ENCODE measurements at regions not wholly inside any gene's neighbourhood (a gene's known extent, or its start where the extent isn't known, plus 50 kb on each side); places are given as distances from the start of the nearest gene placed in this dataset.
"Not testable (repeated sequence)": the region's sequence is repeated elsewhere in the genome, so short reads cannot be mapped to it uniquely, and the experiment has no call there.

DNA sequence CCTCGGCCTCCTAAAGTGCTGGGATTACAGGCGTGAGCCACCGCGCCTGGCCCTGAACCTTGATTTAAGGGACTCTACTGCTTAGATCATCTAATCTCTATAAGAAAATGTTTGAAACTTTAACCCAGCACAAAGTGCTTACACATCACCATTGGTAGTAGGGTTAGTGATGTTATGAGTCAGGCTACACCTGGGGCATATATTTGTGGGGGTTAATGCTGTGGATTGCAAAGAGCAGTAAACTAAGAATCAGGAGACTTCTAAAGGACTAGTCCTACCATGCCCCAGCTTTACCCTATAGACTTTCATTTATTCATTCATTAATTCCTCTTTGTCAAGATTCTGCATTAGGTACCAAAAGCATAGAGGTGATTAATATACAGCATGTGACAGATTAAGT, 880.5 kb downstream of the TTLL7 start:
- no peak for DNase-seq

DNA sequence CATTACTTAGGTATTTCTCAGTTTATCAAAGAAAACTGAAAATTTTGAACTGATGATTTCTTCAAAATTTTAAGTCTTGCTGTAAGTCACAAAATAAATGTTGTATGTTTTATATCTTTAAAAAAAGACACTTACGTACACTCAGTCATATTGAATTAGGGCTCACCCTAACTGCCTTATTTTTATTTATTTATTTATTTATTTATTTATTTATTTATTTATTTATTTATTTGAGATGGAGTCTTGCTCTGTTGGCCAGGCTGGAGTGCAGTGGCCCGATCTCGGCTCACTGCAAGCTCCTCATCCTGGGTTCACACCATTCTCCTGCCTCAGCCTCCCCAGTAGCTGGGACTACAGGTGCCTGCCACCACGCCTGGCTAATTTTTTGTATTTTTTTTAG, 881.9 kb downstream of the TTLL7 start:
- DNase-seq = not testable (repeated sequence)

DNA sequence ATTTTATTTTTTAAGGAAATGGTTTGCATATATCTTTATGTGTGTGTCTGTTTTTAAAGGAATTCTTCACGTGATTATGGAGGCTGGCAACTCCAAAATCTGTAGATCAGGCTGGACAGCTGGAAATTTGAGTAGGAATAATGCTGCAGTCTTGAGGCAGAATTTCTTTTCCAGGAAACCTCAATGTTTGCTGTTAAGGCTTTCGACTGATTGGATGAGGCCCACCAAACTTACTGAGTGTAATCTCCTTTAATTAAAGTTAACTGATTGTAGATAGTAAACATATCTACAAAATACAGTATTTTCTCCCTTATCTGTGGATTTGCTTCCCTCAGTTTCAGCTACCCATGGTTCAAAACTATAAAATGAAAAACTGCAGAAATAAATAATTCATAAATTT, 883.1 kb downstream of the TTLL7 start:
- DNase-seq = no peak

DNA sequence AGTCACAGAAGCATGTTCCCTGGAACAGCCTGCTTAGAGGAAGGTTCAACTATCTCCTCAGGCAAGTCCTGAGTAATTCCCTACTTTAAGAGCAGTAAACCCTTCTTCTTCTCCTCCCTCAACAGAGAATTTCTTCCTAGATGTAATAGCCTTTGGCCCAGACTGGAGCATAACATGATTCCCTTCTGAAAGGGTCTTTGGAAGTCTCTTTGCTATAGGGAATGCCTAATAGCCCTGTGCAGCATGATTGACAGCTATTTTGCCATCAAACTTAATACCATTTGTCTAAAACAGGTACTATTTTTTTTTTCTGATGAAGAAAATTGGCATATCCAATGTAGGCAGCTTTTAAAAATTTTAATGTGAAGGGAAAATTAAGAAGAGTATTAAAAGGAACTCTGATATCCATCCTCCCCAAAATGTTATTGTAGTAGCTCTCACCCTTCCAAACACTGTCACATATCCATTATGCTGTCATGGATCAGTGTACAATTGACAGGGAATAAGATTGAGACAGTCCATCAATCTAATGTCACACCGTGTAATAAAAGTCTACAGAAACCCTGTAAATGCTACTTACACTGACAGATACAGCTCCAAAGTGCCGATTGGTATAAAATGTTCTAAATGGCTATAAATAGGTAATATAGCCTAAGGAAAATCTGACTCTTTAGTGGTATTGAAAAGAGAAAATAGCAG, 884.6 kb downstream of the TTLL7 start:
- no peak for DNase-seq

DNA sequence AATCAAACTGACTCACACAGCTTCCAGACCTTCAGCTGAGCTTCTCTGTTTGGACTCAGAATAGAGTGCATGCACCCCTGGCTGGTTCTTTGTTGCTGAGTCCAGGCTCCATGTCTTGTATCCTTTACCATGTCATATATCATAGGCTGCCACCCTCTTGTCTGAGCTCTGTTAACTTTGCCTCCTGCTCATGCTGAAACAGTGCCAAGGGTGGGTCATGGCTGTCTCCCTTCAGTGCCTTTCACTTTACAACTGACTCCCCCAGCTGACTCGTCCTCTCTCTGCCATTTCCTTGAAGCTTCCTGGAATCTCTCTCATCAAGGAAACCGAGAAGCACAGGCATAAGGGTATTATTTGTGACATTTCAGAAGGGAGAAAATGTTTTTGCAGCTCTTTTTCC, 885.3 kb downstream of the TTLL7 start:
- DNase-seq = no peak

DNA sequence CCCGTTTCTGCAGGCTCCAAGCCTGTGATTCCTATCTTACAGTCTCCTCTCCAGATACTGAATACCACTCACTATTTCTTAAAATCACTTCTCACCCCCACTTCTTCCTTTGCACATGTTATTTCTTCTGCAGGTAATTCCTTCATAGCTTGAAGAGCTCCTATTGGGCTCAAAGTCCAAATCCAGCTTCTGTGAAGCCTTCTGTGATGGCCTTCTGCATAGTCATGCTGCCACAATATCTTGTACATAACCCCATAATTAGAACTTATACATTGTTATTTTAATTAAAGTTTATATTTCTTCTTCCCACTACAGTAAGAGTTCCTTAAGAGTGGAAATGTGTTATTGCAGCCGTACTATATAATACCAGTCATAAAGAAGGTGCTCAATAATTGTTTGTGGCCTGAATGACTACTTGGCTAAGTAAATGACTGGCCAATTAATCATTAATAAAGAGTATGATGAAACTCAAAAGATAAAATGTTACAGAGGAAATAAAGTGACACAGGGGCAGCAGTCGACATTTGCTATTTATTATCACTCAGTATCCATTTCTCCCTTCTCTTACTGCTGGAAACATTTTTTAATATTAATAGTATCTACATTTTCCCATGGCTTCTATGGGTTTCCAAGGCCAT, 886.6 kb downstream of the TTLL7 start:
- DNase-seq = no peak

DNA sequence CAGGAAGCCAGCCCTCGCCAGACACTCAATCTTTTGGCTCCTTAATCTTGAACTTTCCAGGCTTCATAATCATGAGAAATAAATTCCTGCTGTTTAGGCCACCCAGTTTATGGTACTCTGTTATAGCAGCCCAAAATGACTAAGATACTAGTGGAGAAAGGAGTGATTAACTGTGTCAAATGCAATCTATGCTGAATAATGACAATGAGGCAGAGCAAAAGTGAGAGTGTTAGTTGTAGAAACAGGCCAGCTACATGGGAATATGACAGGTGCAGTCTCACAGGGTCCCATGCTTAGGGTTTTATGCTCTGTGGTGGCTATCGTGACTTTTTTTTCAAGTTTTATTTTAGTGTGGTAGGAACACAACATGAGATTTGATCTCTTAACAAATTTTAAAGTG, 888.8 kb downstream of the TTLL7 start:
- no peak for DNase-seq

DNA sequence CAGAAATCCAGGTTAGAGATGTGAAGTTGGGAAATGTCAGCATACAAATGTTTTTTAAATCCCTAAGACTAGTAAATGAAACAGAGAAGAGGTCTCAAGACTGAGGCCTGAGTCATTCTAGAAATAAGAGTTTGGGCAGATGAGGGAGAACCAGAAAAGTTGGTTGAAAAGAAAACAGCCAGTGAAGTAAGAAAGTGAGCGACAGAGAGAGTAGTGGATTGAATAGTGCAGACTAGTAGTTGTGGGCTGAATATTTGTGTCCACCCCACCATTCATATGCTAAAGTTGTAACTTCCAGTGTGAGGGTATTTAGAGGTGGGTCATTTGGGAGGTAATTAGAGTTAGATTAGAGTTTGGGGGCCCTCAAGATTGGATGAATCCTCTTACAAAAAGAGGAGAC, 889.2 kb downstream of the TTLL7 start:
- DNase-seq = no peak

DNA sequence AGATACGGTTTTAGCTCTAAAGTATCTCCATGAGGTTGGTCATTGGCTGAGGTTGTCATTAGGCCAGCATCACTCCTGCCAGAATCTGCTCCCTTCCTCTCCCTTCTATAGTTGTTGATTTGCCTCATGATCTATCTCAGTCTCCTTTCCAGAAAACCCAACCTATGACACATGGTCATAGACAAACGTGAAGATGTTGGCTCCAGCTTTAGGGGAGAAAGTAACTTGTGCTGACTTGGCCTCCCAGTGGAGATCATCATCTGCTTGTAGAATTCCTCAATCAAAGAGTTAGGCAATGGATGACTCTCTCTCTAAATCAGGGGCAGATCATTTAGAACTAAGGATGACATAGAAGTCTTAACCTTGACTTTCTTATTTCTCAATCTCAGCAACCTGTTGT, 894.4 kb downstream of the TTLL7 start:
- no peak for DNase-seq

DNA sequence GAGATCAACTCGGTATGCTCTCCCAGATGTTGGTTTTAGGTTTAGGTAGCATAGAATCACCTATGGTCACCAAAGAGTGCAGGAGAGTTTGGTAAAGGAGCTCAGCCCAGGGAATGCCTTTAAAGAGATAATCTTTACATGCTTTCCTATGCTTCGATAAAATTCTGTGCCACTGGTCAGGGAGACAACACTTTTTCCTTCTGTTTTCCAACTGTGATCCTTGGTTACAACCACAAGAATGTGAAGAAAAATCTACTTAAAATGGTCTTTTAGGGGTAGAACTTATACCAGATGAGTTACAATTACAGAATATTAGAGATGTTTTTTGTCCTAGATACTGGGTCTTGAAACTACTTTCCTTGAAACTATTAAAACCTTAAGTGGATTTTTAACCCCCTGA, 895.6 kb downstream of the TTLL7 start:
- DNase-seq = no peak

DNA sequence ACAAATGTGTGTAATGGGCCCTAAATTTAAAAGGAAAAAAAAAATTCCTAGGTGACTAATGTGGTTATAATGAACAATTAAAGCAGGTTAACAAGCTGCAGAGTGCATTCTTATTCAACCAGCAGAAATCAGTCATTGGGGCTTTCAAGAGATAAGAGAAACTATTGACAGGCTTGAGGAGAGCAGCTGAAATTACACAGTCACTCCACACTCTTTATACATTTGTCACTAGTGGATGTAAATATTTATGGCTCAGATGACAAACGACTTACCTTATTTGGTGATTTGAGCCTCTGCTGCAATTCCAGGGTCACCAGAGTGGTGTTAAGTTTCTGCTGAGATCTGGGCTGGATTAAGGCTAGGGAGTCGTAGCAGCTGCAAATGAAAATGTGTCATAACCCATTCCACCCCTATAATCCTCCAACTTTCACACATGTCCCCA, 896.3 kb downstream of the TTLL7 start:
- no peak for DNase-seq

DNA sequence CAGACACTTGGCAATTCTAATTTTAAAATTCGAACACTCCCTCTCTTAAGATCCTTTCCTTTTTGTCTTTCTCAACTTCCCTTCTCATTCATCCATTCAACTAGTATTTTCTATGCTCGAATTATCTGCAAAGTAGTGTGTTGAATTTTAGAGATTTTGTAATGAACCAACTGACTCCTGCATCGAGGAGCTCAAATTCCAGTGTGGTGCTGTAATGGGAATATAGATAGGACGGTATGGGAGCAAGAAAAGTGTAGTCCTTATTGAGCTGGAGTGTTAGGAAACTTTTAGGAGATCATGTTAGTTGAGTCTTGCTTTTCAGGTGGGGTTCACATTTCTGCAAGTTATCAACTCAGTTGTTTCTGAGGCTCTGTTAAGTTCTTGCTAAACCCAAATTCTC, 897.5 kb downstream of the TTLL7 start:
- no peak for DNase-seq

DNA sequence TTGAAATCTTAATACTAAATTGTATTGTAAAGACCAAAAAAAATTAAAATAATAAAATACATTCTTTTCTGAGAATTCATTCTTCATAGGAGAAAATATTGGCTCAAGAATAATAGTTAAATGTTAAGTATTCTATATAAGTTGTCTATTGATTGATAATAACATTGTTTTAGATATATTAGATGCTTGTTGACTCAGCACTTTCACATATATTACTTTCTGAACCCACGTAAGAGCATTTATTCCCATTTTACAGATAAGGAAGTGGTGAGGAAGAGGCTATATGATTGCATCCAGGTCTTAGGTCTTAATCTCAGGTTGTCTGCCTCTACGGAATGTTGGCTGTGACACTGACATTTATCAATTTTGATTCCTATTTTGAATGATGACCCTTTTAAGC, 898.8 kb downstream of the TTLL7 start:
- DNase-seq = no peak

DNA sequence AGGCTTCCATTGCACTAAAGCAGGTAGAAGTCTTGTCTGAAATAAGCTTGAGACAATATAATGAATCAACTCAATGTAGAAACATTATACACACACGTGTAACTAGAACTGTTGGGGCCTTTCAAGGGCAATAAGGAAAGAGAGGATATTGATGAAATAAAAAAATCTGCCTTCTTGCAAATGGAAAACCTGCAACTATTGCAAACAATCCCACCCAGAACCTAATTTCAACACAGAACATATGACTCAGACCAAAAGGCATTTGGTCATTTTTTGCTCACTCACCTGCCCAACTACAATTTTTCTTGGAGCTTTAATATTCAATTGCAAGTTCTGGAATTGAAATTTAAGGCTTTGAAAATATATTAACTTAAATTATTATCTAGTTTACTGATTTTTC, 900.1 kb downstream of the TTLL7 start:
- no peak for DNase-seq

DNA sequence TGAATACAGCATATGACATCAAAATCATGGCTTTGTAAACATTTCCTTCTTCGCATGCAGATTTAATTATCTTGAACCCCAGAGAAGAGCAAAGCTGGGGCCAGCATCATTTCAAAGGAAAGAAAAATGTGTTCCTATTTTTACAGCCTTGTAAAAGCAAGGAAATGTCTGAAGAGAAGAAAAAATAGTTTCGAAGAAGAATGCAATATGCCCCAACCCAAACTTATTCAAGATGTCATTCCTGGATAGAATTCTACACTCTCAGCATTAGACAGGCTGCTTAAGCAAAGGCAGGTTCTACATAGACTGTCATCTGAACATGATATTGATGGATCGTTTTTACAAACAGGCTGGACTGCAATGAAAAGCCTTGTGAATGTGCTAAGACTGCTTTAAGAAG, 900.8 kb downstream of the TTLL7 start:
- DNase-seq = no peak

DNA sequence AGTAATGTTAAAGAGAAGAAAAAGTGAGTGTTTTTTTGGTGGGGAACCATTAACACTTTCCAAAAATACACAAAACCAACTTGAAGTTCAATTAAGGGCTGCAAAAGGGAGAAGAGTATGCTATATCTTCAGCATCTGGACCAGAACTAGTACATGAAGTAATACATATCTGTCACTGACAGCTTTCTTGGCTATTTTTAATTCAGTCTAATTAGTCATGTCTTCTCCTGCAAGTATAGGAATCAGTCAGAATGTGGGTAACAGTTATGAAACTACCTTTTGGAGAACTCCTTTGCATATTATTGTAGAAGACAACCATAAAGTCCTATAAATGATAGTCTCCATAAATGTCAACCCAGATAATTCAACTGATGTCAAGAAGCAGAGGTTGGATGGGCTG, 901.2 kb downstream of the TTLL7 start:
- DNase-seq = no peak

DNA sequence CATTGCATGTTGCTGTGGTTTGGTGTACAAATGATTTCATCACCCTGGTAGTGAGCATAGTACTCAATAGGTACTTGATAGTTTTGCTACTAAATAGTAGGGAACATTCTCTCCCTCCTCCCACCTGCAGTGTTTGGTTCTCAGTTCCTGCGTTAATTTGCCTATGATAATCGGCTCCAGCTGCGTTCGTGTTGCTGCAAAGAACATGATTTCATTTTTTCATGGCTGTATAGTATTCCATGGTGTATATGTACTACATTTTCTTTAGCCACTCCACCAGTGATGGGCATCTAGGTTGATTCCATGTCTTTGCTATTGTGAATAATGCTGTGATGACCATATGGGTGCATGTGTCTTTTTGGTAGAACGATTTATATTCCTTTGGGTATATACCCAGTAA, 903.4 kb downstream of the TTLL7 start:
- no peak for DNase-seq

DNA sequence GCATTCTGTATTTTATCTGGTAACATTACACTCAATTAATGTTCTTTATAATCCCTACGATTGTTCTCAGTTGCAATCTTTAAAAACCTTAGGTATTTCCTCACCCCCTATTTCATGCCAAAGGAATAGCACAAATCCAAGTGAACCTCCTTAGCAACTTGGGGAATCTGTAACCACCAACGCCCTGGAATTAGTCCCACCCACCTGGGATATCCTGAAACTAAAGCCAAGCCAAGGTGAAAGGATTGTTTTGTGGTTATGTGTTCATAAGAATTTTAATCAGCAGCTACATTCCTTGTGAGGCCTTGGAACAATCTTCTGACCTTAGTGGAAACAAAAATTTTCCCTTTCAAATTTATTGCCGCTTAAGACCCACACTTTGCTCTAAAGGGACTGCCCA, 908.7 kb downstream of the TTLL7 start:
- no peak for DNase-seq

DNA sequence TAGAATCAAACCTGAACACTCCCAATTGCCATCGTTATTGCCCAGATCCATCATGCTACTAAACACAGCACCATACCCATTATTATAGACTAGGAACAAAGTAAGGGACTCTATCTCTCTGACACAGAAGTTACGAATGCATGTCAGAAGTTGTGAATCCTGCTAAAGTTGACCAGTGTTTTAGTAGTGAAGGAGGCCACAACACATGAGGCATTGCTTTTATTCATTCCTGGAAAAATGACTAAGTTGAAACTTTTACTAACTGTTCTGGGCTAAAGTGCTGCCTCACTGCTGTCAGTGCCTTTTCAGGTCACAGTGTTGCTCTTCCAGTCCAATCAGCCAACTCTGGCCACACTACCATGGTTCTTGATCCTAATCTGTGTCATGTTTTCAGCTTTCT, 911.1 kb downstream of the TTLL7 start:
- DNase-seq = no peak

DNA sequence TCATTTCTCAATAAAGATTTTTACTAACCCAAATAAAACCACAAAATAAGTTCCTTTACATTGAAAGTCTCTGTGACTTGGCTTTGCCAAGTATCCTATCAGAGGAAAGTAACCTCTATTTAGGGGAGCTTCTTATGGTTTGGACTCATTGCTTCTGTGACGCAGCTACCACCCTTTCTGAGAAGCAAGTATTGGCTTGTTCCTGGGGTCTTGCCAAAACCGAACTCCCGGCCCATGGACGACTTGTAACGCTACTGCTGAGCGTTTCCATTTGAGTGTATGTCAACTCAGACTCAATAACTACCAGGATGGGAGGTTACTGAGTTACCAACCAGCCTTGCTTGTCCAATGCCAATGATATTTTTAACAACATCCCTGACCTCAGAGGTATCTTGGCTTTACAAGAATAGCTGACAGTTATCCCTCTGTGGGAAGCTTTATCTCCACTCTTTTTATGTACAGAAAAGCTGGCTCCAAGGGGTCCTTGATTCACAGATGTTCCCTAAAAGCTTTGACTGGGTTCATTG, 911.9 kb downstream of the TTLL7 start:
- no peak for DNase-seq

DNA sequence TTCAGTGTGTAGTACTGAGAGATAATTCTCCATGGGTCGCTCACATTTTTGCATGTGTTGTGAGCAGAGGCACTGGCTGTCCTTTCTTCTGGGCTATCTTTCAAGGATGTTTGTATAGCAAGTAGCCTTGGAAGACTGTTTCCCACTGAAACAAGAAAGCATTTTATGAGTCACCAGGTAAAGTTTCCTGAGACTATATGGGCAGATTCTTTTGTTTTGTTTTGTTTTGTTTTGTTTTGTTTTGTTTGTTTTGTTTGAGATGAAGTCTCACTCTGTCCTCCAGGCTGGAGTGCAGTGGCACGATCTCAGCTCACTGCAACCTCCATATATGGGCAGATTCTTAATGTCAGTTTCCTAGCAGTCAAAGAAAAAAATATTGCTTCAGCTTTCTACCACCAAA, 912.6 kb downstream of the TTLL7 start:
- DNase-seq = no peak

DNA sequence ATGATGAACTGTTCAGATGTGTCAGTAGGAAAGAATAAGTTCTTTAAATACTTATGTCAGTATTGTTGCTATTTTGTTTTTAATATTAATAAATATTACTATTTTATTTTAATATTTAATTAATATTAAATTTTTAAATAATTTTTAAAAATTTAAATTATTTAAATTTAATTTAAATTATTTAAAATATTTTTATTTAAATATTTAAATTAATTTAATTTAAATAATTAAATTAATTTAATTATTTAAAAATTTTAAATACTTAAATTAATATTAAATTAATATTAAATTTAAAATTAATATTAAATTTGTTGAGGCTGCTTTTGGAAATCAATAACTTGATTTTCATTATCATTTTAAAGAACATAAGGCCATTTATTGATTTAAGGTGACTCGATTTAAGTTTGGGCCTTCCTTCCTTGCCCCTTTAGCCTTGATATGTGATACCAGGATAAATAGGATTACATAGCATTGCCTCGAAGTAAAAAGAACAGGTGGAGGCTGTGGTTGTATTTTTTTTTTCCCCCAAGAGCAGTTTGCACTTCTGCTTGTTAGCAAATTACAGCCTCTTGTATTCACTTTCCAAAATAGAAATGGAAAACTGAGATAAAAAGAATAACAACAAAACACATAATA, 915.2 kb downstream of the TTLL7 start:
- DNase-seq = no peak

DNA sequence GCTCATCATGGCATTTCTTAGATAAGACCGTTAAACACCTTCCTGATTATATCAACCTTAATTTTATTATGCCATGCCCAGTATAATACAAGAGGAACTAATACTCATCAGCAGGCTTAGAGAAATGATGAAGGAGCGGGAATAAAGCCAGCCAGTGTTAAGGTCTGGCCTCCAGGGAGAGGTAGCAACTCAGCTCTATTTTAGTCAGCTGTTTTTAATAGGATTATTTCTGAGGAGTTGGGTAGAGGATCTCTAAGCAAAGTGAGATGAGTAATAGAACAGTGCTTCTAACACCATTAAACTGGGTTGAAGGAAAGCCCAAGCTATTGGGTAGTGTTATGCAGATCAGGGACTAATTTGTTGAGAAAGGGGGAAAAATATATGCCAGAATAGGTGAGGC, 921.5 kb downstream of the TTLL7 start:
- no peak for DNase-seq

DNA sequence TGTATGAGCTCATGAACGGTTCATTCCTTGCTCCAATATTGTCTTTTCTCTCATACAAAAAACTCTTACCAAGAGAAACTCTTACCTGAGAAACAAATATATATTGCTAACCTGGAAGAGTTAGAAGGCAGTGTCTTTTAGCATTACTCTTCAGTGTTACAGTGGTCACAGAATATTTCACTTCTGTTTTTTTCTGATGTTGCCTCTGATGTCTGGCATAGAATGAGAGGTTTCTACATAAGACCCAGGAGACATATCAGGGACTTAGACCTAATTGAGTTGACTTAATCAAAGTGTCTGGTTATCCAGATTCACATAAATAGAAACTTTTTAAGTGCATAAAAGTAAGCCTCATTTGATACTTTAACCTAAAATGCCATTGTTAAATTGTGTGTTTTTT, 923.8 kb downstream of the TTLL7 start:
- no peak for DNase-seq
